Activated CD4-positive, CD25-positive, alpha-beta regulatory T cell treated with anti-CD3 and anti-CD28 coated beads, Interleukin-2, amount 50 U/mL, for 72 hours (primary cell): ENCODE measurements at regions not wholly inside any gene's neighbourhood (a gene's known extent, or its start where the extent isn't known, plus 50 kb on each side); places are given as distances from the start of the nearest gene placed in this dataset.

Experiments
- DNase-seq: peaks from one replicate; pipeline ENCODE4 v3.0.0; 2021

DNA sequence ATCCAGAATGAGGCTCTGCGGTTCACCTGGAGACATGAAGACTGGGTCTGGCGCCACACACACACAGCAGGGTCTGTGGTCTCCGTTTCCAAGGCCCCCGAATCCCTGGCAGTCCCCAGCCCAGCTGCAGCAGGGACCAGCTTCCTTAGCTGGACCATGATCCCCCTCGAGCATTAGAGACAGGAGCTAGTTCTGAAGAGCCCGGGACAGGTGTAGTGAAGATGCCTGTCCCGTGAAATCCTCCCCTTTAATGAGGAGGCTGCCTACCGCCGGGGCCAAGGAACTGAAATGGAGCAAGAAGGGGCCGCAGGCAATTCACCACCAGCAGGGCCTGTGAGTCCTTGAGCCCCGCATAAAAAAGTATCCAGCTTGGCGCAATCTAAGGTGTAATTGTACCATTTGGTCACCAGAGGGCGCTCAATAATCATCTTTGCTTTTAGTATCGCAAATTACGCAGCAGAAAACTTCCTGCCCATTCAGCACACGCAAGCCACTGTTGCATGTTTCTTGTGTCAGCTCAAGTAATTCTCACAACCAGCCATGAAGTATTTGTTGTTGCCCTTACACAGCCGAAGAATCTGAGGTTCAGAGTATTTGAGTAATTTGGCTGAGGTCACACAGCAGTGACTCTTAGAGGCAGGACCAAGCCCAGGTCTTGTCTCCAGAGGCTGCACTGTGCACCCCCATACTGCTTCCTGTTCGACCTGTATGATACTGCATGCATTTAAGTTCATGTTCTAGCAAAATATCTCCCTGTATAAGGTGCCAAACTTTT is 54.3 kb upstream of the PPP2R5C start:
- DNase-seq: peak; percentile 49

DNA sequence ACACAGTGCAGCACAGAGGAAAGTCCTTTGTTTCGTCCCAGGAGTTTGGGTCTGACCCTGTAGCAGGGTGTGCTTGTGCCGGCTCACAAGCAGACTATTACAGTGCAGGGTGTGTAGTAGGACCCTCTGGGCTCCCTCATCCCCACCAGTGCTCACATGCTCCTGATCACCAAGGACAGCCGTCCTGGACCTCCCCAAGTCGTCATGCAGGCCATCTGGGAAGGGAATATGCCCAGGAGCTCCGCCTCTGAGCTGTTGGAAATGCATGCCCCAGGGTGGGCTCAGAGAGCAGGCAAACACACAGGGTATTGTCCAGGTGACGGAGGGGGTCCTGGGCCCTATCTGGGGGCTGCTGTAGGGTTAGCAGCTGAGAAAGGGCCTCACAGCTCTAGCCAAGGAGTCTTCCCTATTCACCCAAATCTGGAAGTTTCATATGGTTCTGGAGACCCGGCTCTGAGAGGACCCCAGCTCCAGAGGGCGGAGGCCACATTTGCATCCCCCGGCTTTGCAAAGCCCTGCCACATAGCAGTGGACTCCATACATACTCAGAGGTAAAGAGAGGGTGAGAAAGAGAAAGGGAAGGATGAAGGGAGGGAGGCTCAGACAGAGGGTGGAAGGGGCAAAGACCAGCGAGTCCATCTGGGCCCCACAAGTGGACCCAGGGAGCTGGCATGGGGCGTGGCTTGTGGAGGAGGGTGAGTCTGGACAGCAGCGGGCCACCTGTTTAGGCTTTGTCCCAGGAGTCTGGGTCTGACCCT is 53.5 kb upstream of the PPP2R5C start:
- no peak for DNase-seq

DNA sequence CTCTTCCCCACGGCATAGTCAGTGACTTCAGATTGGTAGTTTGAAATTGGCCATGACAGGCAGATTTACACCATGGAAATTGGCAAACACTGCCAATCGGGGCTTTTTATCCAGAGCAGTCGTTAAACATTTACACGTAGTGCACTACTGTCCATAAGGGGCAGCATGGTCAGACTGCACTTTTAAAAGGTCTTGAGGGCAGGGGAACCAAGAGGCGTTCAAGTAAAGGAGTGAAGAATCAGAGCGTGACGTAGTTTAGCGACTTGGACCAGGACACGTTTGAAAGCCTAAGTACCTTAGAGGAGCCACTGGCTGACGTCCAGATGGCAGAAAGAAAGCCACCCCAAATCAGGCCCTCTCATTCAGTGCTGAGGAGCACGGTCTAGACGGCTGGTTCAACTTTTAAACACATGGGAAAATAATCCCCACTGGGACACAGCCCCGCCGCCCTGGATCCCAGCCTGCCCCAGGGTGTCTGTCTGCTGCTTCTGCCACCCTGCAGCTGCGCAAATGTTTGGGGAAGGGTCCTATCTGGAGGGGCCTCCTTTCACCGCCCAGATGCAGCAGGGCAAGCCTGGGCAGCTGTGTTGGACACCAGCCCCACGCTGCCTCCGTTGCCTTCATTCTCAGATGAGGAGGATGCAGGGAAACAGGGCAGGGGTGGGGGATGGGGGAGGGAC is 52.5 kb upstream of the PPP2R5C start:
- no peak for DNase-seq

DNA sequence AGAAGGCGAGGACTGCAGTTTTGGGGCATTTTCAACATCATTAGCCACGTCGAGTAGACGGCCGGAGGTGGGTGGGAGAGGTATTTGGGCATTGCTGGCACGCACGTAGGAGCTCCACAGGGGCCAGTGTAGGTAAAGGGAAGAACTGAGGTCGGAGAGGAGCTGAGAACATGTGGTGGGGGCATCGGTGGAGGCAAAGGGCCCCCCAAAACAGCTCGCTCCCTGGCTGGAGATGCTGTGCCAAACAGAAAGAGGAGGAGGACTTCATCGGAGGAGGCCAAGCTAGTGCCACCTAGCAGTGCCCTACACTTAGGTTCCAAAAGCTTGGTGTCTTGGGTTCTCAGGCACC is 52.0 kb upstream of the PPP2R5C start:
- no peak for DNase-seq

DNA sequence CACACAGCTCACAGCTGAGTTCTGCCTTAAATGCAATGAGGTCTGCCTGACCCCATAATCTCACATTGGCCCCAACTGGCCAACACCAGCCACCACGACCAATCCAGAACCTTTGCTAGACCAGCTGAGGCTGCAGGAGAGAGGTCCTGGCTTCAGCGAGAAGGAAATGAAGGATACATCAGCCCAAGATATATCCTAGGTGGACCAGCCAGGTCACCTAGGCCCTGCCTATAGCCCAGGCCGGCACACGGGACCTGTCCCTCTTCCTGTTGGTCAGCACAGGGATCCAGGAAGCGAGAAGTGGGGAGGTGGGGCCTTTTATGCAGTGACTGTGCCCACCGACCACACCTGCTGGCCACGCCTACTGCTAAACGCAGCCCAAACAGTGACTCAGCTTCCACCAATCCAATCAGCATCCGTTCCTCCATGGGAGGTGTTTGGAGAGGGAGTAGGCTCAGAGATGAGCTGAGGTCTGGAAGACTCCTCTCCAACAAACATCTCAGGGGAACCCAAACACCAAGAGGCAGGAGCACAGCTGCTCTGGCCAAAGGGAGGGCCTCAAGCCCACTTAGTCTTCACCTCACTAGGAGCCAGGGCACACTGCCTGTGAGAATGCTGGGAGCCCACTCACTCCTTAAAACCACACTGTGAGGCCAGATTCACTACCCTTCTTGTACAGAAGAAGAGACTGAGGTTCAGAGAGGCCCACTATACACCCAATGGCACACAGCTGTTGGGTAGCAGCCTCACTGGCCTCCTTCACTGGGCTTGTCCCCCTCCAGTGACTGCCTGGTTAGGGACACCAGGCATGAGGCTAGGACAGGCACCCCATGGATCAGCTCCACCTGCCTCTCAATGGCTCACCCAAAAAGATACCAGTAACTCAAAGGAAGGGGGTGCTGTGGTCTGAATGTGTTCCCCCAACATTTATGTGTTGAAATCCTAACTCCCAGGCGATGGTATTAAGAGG is 51.3 kb upstream of the PPP2R5C start:
- no peak for DNase-seq

DNA sequence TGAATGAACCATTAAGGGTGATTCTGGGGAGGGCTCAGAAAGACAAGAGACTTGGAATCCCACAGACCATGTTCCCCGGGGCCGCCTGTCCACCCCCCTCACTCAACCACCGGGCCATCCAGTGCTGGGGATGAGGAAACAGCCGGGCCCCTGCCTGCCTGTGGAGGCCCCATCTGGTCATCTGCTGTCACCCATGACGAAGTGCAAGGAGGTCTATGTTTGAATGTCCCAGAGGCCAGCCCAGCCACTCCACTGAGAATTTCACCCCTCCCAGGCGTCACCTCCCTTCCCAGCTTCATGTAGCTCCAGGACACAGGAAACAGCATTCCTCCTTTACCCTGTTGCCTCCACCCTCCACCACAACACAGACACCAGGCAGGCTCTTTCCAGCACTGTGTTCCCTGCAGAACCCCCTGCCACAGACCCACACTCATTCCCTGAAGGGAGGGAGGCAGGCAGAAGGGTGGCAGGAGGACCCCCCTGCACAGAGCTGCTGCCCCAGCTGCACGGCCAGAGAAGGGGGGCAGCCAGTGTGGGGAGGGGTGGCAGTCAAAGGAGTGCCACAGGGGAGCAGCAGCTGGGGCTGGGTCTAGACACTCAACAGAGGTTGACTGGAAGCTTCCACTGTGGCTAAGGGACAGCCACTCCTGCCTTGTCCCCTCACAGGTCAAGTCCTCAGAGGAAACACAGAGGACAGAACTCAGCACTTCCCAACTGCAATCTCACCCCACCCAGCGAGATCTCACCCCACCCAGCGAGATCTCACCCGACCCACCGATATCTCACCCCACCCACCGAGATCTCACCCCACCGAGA is 50.3 kb upstream of the PPP2R5C start:
- DNase-seq: no peak
